ENCODE measurements at regions not wholly inside any gene's neighbourhood (a gene's known extent, or its start where the extent isn't known, plus 50 kb on each side); places are given as distances from the start of the nearest gene placed in this dataset.

GRCh38 chr15:98504998-98505397 is 143.3 kb upstream of the IGF1R start:
- TF ChIP-seq CTCF (IDR thresholded peaks at IDR 0.05) (no peak), POLR2A (IDR thresholded peaks at IDR 0.05) (no peak)
